ENCODE measurements at regions not wholly inside any gene's neighbourhood (a gene's known extent, or its start where the extent isn't known, plus 50 kb on each side); places are given as distances from the start of the nearest gene placed in this dataset.
A peak's percentile ranks its signal among the peaks of the same experiment; 100 is the strongest.

DNA sequence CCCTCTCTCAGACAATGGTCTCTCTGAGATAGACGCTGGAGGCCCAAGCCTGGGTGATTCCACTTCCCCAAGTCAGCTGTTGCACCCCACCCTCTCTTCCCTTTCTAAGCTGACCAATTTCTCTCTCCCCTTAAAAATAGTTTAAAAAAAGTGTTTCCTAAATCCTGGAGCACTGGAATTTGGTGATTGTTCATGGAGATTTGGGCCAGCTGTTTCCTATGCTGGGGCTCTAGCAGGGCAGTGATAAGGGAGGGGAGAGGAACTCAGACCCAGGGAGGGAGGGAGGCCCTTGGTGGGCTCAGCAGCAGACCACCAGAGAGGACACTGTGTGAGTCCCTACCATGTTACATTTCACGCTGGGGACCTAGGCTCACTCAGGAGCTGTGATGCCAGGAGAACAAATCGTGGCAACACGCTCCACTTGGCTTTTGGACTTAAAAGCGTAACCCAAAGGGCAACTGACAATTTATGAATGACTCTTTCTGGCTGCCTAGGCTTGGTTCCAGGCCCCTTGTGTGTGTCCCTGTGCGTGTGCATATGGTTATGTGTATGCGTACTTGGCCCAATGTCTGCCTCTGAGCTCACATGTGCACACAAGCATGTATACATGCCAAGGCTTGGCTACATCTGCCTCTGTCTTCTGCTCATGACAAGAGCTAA is 59.8 kb upstream of the INSYN1 start:
- no peak overlapping the region for H3K27ac Mint-ChIP-seq
- TF ChIP-seq, protein P1, sequence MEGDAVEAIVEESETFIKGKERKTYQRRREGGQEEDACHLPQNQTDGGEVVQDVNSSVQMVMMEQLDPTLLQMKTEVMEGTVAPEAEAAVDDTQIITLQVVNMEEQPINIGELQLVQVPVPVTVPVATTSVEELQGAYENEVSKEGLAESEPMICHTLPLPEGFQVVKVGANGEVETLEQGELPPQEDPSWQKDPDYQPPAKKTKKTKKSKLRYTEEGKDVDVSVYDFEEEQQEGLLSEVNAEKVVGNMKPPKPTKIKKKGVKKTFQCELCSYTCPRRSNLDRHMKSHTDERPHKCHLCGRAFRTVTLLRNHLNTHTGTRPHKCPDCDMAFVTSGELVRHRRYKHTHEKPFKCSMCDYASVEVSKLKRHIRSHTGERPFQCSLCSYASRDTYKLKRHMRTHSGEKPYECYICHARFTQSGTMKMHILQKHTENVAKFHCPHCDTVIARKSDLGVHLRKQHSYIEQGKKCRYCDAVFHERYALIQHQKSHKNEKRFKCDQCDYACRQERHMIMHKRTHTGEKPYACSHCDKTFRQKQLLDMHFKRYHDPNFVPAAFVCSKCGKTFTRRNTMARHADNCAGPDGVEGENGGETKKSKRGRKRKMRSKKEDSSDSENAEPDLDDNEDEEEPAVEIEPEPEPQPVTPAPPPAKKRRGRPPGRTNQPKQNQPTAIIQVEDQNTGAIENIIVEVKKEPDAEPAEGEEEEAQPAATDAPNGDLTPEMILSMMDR (IDR thresholded peaks at IDR 0.05): no peak
- H3K27me3 Mint-ChIP-seq (ENCODE audit: low read depth, poor library complexity): peaks cover 22% of the 10 kb centered on the region
- H3K4me3 Mint-ChIP-seq: no peak overlapping the region
- H3K36me3 Mint-ChIP-seq (ENCODE audit: low read depth): no peaks in the 10 kb centered on the region
- H3K9me3 Mint-ChIP-seq: no peaks in the 10 kb centered on the region
- DNase-seq: no peak
- no peaks in the 10 kb centered on the region for H3K4me1 Mint-ChIP-seq

DNA sequence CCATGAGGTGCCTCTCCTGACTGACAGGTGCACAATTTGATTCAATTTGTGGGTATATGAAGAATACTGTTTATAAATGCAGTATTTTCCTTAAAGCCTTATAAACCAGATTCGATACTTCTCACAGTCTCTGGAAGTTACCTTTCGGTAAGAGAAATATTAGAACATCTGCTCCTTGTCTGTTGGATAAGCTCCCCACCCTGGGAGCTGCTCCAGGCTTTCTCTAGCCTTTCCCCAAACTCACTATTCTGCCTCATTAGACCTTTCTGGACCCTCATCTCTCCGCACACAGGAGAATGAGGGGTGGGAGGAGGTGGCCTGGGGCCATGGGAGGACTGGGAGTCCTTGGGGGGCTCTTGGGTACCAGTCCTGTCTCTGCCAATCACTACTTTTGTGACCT is 59.8 kb upstream of the TBC1D21 start:
- H3K9me3 Mint-ChIP-seq: no peaks in the 10 kb centered on the region
- H3K4me3 Mint-ChIP-seq: no peak overlapping the region
- no peaks in the 10 kb centered on the region for H3K4me1 Mint-ChIP-seq
- no peak overlapping the region for H3K27ac Mint-ChIP-seq
- H3K36me3 Mint-ChIP-seq (ENCODE audit: low read depth): no peaks in the 10 kb centered on the region
- H3K27me3 Mint-ChIP-seq (ENCODE audit: low read depth, poor library complexity): peaks cover 21% of the 10 kb centered on the region
- DNase-seq: no peak
- TF ChIP-seq, protein P1 (IDR thresholded peaks at IDR 0.05): no peak

DNA sequence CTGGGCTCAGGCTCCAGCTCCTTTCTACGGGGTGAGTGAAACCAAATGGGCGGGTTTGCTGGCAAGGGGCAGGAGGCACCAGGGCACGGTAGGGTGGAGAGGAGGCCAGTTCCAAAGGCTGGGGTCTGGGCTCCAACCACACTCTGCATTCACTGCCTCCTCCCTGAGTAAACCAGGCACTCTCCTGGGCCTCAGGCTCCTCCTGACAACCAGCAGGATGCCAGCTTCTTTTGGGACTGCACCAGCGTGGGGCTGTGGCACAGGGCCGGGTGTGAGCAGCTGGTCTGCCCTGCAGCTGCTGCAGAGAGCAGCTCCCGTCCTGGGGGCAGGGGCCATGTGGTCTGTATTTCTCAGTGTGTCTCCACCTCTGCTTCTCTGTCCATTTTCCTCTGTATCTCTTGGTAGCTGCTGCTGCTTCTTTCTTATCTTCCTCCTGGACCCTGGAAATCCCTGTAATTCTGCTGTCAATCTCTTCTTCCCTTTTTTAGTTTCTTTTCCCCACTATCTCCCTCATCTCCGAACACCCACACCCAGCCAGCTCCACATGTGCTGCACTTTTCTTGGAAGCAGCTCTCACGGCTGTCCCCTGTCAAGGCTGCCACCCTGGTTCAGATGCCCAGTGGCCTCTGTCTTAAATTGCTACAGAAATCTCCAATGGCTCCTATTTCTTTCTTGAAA is 54.9 kb upstream of the TBC1D21 start:
- no peak overlapping the region for H3K27ac Mint-ChIP-seq

DNA sequence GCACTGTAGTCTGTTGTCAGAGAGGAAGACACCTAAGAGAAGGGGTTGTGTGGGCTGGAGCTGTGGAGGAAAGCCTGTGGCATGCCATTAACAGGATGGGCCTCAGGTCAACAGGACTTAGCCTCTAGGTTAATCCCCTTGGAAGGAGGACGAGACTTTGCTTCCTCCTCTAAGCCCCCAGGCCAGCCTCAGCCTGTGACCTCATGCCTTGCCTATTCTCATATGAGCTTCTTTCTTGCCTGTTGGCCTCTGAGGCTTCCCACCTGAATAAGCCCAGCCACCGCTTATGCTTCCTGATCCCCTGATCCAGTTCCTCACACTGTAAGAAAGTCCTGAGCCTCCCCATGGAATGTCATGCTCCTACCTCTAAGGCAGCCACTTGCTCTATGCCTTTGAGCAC is 52.2 kb upstream of the TBC1D21 start:
- TF ChIP-seq, protein P1 (IDR thresholded peaks at IDR 0.05): no peak
- H3K27ac Mint-ChIP-seq: no peak overlapping the region
- no peaks in the 10 kb centered on the region for H3K36me3 Mint-ChIP-seq (ENCODE audit: low read depth)
- no peak for DNase-seq
- H3K4me1 Mint-ChIP-seq: no peaks in the 10 kb centered on the region
- H3K4me3 Mint-ChIP-seq: no peak overlapping the region
- H3K9me3 Mint-ChIP-seq: no peaks in the 10 kb centered on the region
- peaks cover 32% of the 10 kb centered on the region for H3K27me3 Mint-ChIP-seq (ENCODE audit: low read depth, poor library complexity)

More for the DNA sequence above, 54.9 kb upstream of the TBC1D21 start:
- Mint-ChIP-seq H3K27me3 (ENCODE audit: low read depth, poor library complexity) (peaks cover 33% of the 10 kb centered on the region), H3K9me3 (no peaks in the 10 kb centered on the region), H3K36me3 (ENCODE audit: low read depth) (no peaks in the 10 kb centered on the region), H3K4me3 (no peak overlapping the region), H3K4me1 (no peaks in the 10 kb centered on the region)
- no peak for DNase-seq
- TF ChIP-seq, protein P1 (IDR thresholded peaks at IDR 0.05): no peak

DNA sequence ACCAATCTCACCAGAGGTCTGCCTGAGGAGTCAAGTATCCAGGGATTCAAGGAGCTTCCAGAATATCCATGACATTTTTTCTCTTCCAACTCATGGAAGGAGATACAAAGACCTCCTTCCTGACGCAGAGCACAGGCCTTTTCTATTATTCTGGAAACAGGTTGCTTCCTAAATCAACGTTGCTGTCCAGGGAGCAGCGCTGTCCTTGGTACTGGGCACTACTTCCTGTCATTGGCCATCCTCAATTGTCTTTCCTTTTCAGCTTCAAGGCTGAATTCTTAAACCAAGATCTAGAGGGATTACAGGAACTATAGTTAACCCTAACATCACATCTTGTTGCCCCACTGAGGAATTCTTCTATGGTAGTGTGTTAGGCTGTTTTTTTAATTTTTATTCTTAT is 50.4 kb upstream of the TBC1D21 start:
- TF ChIP-seq, protein P1 (IDR thresholded peaks at IDR 0.05): no peak
- Mint-ChIP-seq H3K36me3 (ENCODE audit: low read depth) (no peaks in the 10 kb centered on the region), H3K9me3 (no peaks in the 10 kb centered on the region), H3K27me3 (ENCODE audit: low read depth, poor library complexity) (peaks cover 38% of the 10 kb centered on the region), H3K27ac (no peak overlapping the region), H3K4me3 (no peak overlapping the region), H3K4me1 (no peaks in the 10 kb centered on the region)
- DNase-seq: peak; percentile 72
